ENCODE measurements at regions not wholly inside any gene's neighbourhood (a gene's known extent, or its start where the extent isn't known, plus 50 kb on each side); places are given as distances from the start of the nearest gene placed in this dataset.
"Not testable (repeated sequence)": the region's sequence is repeated elsewhere in the genome, so short reads cannot be mapped to it uniquely, and the experiment has no call there.

DNA sequence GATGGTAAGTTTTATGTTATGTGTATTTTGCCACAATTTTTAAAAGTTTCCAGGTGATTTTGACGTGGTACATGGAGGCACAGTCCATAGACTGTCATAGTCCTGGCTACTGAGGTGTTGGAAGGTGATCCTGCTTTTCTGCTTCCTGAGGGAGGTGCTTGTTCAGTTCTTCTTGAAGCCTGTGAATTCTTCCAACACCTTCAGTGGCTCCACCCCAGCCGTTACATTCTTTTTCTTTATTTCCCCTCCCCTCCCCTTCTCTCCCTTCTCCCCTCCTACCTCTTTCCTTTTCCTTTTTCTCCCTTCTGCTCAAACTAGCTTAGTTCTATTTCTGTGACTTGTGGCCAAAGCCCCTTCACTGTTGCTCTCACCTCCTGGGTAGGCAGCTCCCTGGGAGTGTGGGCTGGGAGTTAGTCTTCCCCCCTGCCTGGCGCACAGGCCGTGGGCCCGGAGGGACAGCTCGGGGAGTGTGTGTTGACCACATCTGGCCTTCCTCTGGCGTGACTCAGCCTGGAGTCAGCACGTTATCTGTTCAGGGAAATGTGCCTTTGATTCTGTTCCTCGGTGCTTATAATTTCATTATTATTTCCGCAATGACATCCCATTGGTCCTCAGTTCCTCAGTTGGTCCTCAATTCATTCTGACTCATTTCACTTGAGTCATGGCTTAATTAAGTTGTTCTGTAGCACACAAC lies 566.2 kb downstream of the TBC1D22A start:
- no peak for DNase-seq

DNA sequence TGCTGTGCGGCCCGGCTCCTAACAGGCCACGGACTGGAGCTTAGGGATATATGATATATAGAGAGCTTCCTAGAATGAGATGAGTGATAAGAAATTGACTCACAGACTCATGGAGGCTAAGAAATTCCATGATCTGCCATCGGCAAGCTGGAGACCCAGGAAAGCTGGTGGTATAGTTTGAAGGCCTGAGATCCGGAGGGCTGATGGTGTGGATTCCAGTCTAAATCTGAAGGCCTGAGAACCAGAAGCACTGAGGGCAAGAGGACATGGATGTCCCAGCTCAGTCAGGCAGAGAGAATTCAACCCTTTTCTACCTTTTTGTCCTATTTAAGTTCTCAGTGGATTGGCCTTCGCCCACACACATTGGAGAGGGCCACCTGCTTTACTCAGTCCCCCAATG lies 564.8 kb downstream of the TBC1D22A start:
- no peak for DNase-seq

DNA sequence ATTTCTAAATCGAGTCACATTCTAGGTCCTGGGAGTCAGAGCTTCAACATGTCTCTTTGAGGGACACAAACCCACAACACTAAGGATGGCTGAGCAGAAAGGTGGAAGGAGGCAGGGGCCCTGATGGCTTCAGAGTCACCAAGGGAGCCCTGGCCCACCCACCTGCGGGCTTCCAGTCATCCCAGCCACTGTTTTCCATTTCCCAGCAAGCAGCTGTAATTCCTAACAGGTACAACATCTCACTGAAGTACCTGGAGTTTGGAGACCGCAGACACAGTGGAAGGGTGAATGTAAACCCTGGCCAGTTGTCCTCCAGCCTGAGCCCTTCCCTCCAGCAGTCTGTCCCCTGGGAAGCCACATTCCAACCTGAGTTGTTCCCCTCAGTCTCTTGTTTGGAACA lies 562.8 kb downstream of the TBC1D22A start:
- no peak for DNase-seq

DNA sequence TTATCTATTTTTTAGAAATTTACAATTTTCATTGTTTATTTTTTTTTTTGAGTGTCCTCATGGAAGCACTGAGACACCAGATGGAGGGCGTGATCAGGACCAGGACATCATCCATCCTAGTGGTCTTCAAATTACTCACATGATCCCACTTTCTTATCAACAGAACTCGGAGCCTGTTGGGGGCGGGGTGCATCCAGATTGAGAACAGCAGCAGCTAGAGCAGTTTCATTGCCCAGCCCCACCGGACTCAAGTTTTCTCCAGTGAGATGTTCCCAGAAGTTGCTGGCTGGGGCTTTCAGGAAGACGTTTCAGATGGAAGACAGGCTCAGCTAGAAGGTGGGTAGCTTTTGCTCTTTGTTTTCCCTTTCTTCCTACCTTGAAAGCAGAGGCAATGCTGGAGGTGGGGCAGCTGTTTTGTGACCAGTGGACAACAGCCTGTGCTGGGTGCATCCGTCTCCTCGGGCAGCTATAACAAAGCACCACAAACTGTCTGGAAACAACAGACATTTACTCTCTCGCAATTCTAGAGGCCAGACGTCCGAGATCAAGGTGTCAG lies 562.1 kb downstream of the TBC1D22A start:
- no peak for DNase-seq

DNA sequence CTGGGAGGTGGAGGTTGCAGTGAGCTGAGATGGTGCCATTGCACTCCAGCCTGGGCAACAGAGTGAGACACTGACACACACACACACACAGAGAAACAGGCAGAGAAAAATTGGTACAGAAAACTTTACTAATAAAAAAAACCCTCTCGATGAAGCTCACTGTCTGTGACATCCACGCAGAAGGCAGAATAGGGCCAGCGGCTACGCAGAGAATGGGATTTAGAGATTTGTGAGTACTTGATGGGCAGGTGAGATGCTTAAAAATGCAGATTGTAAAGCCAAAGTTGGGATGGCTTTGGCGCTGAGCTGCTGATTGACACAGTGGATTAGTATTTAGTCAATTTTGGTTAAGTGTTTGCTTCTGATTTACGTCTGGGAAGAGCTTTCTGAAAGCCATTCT lies 561.1 kb downstream of the TBC1D22A start:
- no peak for DNase-seq

DNA sequence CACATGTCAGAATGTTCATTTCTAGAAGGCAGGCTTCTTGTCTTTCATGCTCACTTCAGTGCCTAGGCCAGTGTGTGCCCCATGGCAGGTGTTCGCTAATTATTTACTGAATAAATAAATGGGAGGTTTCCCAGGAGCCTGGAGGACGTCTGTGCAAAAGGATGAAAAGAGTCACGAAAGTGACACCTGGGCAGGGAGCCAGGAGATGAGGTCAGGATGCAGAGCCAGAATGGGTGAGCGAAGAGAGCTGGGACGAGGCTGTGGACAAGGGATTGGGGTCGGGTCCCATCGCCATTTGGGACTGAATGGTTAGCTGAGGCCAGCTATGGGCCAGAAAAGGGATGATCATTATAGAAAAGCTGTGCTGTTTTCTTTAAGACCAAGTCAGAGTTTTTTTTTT lies 560.4 kb downstream of the TBC1D22A start:
- DNase-seq: no peak

DNA sequence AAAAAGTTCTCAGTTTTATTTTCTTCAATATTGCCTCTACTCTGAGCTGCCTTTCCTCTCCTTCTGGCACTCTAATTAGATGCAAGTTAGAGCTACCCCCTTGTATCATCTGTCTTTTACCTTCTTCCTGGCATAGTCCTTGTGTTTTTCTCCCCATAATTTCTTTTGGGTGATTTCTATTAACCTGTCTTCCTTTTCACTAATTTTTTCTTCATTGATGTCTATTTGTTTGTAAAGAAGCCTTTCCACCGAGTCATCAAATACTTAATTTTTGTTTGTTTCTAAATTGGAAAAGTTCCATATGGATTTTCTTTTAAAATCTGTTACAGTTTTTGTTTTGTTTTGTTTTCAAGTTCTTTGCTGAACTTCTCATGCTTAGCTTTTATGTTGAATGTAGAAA lies 558.1 kb downstream of the TBC1D22A start:
- DNase-seq: no peak

DNA sequence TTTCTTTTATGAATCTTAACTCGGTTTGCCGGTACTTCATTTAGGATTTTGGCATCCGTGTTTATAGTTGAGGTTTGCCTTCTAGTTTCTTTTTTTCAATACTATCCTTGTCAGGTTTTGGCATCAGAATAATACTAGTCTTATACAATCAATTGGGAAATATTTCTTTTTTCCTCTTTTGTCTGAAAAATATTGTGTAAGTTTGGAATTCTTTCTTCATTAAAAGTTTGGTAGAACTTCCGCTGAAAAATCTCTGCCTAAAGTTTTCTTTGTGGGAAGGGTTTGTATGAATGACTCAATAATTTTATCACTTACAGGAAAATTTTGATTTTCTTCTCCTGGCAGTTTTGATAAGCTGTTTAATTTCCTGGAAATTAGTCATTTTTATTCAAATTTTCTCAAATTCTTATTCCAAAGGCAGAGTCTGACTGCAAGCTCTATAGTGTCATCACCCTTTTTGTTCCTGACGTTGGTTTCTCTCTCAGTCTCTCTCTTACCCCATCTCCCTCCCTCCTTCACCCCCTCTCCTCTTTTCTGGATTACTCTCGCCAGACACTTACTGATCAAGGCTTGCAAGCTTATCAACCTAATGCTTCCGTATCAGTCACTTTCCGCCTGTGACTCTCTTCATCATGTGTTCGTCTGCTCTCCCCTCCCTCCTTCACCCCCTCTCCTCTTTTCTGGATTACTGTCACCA lies 555.7 kb downstream of the TBC1D22A start:
- DNase-seq: no peak

DNA sequence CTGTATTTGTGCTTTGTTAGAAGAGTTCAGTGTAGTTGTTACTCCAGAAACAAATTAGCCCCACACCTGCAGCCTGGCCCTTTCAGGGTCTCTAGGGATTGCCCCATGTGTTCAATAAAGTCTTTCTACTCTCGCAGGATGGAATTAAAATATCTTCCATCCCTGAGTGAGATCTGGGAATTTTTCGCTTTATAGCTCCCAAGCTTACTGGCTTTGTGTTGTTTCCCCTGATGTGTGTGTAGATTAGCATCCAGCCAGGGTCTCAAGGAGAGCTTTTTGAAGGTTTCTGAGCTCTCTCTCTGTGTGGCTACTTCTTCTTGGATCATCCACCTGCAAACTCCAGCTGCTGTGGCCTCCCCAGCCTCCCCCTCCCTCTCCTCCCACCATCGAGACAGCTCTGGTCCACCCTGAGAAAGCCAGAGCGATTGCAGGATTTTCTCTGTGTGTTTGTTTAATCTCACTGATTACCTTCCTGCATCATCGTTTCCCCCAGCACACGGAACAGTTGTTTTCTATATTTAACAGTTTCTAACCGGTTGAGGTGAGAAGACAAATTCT lies 553.5 kb downstream of the TBC1D22A start:
- no peak for DNase-seq

DNA sequence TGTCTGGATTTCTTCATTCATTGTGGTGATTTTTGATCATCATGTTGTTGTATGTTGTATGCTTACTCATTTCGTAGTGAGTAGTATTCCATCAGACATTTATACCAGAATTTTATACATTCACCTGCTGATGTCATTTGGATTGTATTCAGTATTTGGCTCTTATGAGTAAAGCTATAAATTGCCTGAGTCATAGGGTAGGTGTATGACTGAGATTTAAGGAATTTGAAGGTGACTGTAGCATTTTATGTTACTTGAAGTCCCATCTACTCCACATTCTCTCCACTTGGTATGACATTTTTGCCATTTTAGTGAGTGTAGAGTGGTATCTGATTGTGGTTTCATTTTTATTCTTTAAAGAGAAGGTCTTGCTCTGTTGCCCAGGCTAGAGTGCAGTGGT lies 548.2 kb downstream of the TBC1D22A start:
- no peak for DNase-seq

DNA sequence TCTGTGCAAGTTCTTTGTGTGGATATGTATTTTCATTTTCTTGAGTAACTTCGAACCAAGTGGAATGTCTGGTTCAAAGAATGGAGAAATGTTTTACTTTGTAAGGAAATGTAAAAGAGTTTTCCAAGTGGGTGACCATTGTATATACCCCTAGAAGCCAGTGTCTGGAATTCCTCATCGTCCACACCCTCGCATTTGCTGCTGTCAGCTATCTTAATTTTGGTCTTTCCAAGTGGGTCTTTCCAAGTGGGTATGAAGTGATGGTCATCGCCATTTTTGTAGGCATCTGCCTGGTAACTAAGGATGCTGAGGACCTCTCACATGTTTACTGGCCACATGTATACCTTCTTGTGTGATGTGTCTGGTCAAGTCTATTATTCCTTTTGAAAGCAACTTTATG lies 547.5 kb downstream of the TBC1D22A start:
- no peak for DNase-seq

DNA sequence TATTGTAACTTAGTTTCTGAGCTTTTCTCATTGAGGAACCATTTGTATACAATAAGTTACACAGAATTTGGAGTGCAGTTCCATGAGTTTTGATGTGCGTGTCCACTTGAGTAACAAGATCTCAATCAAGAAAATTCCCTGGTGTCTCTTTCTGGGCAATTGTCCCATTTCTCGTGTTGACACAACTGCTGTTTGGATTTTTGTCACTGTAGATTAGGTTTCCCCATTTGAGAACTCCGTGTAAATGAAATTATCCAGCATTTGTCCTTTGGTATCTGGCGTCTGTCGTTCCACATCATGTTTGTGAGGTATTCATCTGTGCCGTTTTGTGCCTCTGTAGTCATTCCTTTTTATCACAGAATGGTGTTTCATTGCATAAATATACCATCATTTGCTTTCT lies 547.0 kb downstream of the TBC1D22A start:
- no peak for DNase-seq

DNA sequence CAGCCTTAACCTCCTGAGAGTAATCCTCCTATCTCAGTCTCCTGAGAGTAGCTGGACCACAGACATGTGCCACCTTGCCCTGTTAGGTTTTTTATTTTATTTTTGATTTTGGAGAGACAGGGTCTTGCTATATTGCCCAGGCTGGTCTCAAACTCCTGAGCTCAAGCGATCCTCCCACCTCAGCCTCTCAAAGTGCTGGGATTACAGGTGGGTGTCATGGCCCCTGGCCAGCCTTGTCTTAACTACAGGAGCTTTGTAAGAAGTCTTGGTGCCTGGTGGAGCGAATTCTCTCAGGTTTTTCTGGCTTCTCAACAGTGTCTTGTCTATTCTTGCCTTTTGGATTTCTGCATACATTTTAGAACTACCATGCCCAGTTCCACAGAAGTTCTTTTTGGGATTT lies 546.4 kb downstream of the TBC1D22A start:
- no peak for DNase-seq

DNA sequence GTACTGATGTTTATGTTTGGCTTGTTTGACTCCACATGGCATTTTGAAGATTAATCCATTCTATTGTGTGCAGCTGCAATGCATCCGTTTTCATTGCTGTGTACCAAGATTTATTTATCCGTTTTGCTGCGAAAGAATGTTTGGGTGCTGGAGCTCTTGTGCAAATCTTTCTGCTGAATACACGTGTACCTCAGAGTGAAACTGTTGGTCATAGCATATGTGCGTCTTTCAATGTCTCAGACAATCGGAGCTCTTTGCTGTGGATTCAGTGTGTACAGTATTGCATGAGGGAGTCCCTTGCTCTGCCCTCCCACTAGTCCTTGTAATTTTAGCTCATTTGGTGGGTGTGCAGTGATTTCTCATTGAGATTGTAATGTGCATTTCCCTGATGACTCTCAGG lies 545.4 kb downstream of the TBC1D22A start:
- DNase-seq: no peak

DNA sequence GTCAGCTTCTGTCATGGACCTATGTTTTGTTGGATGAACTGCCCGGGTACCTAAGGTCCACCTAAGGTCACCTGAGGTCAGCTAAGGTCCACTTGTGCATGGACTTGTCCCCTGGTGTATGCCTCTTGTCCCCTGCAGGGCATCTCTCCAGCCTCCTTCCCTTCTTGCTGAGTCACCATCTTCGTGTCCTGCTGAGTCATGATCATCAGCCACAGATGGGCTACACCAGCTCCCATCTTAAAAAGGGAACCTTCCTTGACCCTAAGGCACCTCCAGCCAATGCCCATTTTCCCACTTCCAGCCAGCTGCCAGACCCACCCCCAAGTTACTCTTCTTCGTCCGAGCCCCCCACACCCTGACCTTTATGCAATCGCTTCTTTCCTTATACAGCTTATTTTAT lies 544.9 kb downstream of the TBC1D22A start:
- peak; percentile 54 for DNase-seq

DNA sequence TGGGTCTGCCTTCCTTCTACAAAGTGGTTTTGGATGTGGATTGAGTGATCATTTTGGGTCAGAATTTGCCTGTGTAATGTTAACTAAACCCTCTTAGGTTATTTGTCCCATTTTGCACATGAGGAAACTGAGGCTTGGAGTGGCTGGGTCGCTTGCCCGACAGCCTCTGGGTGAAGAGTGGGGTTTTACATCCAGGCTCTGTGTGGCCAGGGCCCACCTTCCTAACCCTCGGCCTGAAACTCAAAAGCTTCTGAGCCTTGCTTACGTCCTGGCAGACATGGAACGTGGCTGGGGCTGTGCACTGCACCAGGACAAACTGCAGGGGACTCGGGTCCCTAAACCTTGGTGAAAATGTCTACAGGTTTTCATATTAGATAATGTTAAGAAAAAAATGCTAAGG lies 542.4 kb downstream of the TBC1D22A start:
- DNase-seq: no peak

DNA sequence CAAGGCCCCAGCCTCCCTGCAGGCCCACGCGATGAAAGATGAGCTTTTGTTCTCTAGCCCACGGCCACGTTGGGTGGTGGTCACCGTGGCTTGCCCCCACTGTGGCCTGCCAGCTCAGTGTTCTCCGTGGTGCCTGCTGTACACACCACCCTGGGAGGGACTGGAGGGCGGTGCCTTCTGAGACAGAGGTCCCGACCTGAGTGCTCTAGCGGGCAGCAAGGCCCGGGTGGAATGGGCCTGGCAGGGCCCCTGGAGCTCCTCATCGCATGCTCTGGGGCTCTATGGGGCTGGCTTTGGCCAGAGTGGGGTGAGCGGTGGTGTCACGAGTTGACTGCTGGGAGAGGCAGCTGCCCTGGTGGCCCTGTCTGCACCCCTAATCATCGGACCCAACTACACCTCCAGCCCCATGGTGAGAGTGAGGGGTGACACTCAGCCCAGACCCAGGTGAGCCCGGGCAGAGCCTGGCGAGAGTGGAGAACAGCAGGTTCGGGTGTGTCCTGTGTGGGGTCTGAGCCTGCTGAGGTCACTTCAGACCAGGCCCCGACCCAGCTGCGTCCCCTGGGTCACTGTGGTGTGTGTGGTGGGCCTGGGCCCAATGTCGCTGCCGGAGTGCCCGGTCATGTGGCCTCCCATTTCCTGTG lies 541.9 kb downstream of the TBC1D22A start:
- no peak for DNase-seq

DNA sequence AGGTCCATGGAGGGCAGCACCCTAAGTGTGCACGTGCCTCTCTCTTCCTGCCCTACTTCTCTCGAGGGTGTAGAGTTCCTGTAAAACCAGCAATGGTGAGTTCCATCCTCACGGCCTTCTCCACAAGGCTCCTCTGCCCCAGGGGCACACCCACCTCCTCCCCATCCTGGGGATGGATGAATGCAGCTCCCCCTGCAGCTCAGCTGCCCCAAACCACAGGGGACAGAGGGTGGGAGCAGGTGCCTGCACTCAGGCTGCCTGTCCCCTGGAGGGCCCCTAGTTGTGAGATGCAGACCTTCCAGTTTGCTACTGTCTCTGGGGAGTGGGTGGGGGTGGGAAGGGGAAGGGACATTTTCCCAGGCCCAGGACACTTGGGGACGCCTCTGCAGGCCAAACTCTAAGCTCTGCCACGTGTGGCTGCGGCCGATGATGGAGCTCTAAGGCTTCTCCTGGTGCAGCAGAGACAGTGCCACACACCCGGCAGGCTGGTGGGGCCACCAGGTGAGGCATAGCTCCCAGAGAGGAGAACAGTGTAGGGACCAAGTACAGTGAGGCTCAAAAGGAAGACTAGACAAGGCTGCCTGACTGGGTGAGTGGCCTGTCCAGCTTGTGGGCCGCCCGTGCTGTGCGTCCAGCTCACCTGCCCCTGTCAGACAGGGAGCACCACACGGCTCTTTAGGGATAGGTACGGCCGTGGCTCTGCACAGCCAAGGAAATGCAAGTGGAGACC lies 540.9 kb downstream of the TBC1D22A start:
- no peak for DNase-seq

DNA sequence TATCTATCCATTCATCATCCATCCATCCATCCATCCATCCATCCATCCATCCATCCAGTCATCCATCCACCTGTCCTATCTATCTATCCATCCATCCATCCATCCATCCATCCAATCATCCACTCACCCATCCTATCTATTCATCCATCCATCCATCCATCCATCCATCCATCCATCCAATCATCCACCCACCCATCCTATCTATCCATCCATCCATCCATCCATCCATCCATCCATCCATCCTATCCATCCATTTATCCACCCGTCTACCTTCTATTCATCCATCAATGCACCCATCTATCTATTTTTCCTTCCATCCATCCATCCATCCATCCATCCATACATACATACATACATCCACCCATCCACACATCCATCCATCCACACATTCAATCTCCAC lies 540.1 kb downstream of the TBC1D22A start:
- DNase-seq: not testable (repeated sequence)

DNA sequence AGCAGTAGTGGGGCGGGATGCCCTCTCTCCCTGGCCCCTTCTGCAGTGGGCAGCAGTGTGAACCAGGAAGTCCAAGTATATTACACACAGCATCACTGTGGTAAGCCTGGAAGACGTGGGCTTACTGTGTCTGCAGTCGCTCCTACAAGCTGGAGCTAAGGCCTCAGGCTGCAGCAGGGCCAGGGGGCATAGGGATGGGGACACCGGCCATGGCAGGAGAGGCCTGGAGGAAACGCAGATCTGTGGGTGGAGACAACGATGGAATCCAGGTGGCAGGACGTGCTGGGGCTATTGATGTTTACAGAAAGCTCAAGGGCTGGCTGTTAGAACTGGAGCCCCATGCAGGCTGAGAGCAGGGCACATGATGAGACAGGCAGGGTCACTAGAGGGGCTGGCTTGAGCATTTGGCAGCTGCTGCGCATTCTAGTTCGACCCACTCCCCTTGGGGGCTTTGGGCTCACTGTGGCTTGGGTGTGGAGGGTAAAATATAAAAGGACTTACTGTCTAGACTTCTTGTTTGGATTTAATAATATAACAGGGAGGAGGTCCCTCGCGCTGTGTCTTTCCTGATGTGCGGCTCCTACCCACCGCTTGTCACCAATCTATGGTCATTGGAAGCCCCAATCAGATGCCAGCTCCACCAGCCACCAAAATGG lies 539.5 kb downstream of the TBC1D22A start:
- DNase-seq: no peak

DNA sequence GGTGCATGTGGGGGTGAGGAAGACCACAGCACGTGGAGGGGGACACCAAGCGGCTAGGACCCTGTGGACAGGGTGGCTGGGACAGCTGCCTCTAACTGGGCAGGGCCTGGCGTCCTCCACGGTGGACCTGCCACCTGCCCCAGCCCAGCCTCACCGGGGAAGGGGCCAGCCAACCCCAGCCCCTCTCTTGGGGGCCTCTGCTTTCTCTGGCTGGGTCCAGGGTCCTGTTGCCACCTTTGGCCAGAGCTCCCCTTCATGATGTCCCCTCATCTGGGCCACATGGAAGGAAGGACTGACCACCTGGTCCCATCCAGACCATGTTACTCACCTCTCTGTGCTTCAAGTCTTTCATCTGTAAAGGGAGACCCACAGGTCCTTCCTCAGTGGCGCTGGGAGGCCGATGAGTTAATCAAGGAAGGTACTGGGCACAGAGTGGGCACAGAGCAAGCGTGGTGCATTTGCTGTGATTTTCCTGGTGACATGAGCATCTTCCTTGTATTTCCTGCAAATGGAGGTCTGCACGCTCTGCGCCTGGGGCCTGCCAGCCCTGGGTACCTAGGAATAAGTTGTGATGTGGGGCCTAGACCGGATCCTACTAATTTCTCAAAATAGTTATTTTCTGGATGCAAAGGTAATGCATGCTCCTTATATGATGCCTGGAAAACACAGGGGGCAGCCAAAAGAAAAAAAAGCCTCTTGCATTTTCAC lies 538.4 kb downstream of the TBC1D22A start:
- DNase-seq: no peak

All from hematopoietic multipotent progenitor cell treated with erythropoietin and hydrocortisone succinate and interleukin-3 and kit ligand, for 4 days (in vitro differentiated cells).